GM23248 (cell line): ENCODE measurements at regions not wholly inside any gene's neighbourhood (a gene's known extent, or its start where the extent isn't known, plus 50 kb on each side); places are given as distances from the start of the nearest gene placed in this dataset.

Experiments used
- EZH2 ChIP-seq: fragments of 200-600 bp; sonication (generic); IDR thresholded peaks from 2 replicates; pipeline ENCODE4 v1.6.1; 2018; ENCODE audit warnings: antibody characterized with exemption, mild to moderate bottlenecking; ENCODE audit not compliant: insufficient read depth, poor library complexity, severe bottlenecking
- EZH2phosphoT487 ChIP-seq: fragments of 200-600 bp; sonication (generic); IDR thresholded peaks from 2 replicates; pipeline ENCODE4 v1.6.1; 2018; ENCODE audit warnings: antibody characterized with exemption, moderate library complexity, mild to moderate bottlenecking, low read depth; ENCODE audit not compliant: insufficient read depth

- TF ChIP-seq EZH2 (no peak), EZH2phosphoT487 (no peak)
Observed at GRCh38 chr5:68424799-68425537, 209.4 kb downstream of the PIK3R1 start.
